HG03060 (cell line): ENCODE measurements at regions not wholly inside any gene's neighbourhood (a gene's known extent, or its start where the extent isn't known, plus 50 kb on each side); places are given as distances from the start of the nearest gene placed in this dataset.
"Not testable (repeated sequence)": the region's sequence is repeated elsewhere in the genome, so short reads cannot be mapped to it uniquely, and the experiment has no call there.

Experiments used
- ATAC-seq: cut with Tn5 transposase; IDR thresholded peaks from one replicate; pipeline ENCODE4 v1.9.1; 2021; ENCODE audit warnings: low read depth, moderate number of reproducible peaks; ENCODE audit not compliant: unreplicated experiment

GRCh38 chr2:59851836-59852475 is 701.5 kb downstream of the BCL11A start:
- no peak for ATAC-seq

GRCh38 chr2:59850554-59850953 is 702.9 kb downstream of the BCL11A start:
- no peak for ATAC-seq

- ATAC-seq, result no peak
These were observed 719.5 kb downstream of the BCL11A start for GRCh38 chr2:59833941-59834340.

GRCh38 chr2:59830601-59831000 is 722.9 kb downstream of the BCL11A start:
- ATAC-seq, result no peak

- no peak for ATAC-seq
These were observed 725.8 kb downstream of the BCL11A start for GRCh38 chr2:59827677-59828076.

- ATAC-seq, result no peak
These were observed 727.3 kb downstream of the BCL11A start for GRCh38 chr2:59826177-59826576.

- no peak for ATAC-seq
These were observed 729.1 kb downstream of the BCL11A start for GRCh38 chr2:59824314-59824713.

GRCh38 chr2:59816075-59816474 is 737.4 kb downstream of the BCL11A start:
- ATAC-seq, result no peak

GRCh38 chr2:59810283-59810682 is 743.2 kb downstream of the BCL11A start:
- ATAC-seq, result not testable (repeated sequence)

GRCh38 chr2:59806486-59806885 is 747.0 kb downstream of the BCL11A start:
- ATAC-seq, result no peak

- no peak for ATAC-seq
These were observed 748.7 kb downstream of the BCL11A start for GRCh38 chr2:59804732-59805131.

- ATAC-seq, result no peak
These were observed 749.9 kb downstream of the BCL11A start for GRCh38 chr2:59803586-59803985.

- no peak for ATAC-seq
These were observed 754.7 kb downstream of the BCL11A start for GRCh38 chr2:59798687-59799232.

- ATAC-seq, result no peak
These were observed 762.3 kb downstream of the BCL11A start for GRCh38 chr2:59791004-59791618.

GRCh38 chr2:59790186-59791003 is 763.1 kb downstream of the BCL11A start:
- ATAC-seq, result no peak

GRCh38 chr2:59789523-59789922 is 763.9 kb downstream of the BCL11A start:
- no peak for ATAC-seq

GRCh38 chr2:59787095-59787494 is 766.4 kb downstream of the BCL11A start:
- ATAC-seq, result no peak

- ATAC-seq, result no peak
These were observed 766.8 kb downstream of the BCL11A start for GRCh38 chr2:59786684-59787083.

- no peak for ATAC-seq
These were observed 773.9 kb downstream of the BCL11A start for GRCh38 chr2:59779571-59779970.

GRCh38 chr2:59777120-59777519 is 776.3 kb downstream of the BCL11A start:
- no peak for ATAC-seq

- no peak for ATAC-seq
These were observed 776.8 kb downstream of the BCL11A start for GRCh38 chr2:59776726-59777008.
